ENCODE measurements at regions not wholly inside any gene's neighbourhood (a gene's known extent, or its start where the extent isn't known, plus 50 kb on each side); places are given as distances from the start of the nearest gene placed in this dataset.

GRCh38 chr2:83817511-83817910, 641.6 kb downstream of the SUCLG1 start:
- TF ChIP-seq ZNF644 (tag; IDR thresholded peaks at IDR 0.05; ENCODE audit: low read depth) (no peak), PYGO2 (tag; IDR thresholded peaks at IDR 0.05) (no peak), ELF1 (tag; IDR thresholded peaks at IDR 0.05) (no peak), IRF2 (CRISPR knock-in tag; IDR thresholded peaks at IDR 0.05) (no peak), ZNF551 (CRISPR knock-in tag; IDR thresholded peaks at IDR 0.05) (no peak), EZH2 (IDR thresholded peaks at IDR 0.05; ENCODE audit: borderline replicate concordance, low read depth, low read length) (no peak), REST (IDR thresholded peaks at IDR 0.05; ENCODE audit: borderline replicate concordance) (peak; percentile 74; the same call in 1 of the 2 replicates), REST (CRISPR knock-in tag; IDR thresholded peaks at IDR 0.05; ENCODE audit: low read depth) (no peak), PATZ1 (CRISPR knock-in tag; IDR thresholded peaks at IDR 0.05; ENCODE audit: borderline replicate concordance) (no peak), RCOR1 (IDR thresholded peaks at IDR 0.05; ENCODE audit: borderline replicate concordance in 1 of 2, low read depth in 2 of 2, low read length in 2 of 2) (no peak), ZNF512 (tag; IDR thresholded peaks at IDR 0.05) (no peak), GATAD2B (IDR thresholded peaks at IDR 0.05; ENCODE audit: borderline replicate concordance) (no peak)
